ENCODE measurements at regions not wholly inside any gene's neighbourhood (a gene's known extent, or its start where the extent isn't known, plus 50 kb on each side); places are given as distances from the start of the nearest gene placed in this dataset.
"Not testable (repeated sequence)": the region's sequence is repeated elsewhere in the genome, so short reads cannot be mapped to it uniquely, and the experiment has no call there.

DNA sequence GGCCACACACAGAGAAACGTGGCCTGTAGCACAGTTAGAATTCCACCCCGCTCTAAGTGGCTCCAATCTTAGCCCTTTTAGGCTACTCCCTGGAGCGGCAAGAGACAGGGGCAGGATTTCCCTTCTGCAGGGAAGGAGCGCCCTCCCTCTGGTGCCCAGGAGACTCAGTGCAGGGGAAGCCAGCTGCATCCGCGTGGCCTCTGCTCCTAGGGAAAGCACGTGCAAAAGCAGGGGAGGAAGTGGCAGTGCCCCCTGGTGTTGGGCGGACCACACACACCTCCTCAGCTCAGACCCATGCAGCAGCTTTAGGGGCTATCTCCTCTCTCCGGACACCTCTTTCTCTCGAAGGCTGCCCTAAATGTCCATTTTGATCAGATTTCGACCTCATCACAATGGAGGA is 50.0 kb downstream of the SPRING1 start:
- peak; percentile 44 for DNase-seq

DNA sequence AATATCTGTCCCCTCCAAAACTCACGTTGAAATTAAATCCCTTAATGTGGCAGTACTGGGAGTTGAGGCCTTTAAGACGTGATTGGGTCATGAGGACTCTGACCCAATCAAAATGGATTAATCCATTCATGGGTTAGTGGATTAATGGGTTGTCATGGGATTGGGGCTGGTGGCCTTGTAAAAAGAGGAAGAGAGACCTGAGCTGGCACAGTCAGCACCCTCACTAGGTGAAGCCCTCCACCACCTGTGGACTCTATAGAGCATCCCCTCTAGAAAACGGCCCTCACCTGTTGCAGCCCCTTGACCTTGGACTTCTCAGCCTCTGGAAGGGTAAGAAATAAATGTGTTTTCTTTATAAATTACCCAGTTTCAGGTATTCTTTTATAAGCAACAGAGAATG is 53.0 kb downstream of the SPRING1 start:
- no peak for DNase-seq

DNA sequence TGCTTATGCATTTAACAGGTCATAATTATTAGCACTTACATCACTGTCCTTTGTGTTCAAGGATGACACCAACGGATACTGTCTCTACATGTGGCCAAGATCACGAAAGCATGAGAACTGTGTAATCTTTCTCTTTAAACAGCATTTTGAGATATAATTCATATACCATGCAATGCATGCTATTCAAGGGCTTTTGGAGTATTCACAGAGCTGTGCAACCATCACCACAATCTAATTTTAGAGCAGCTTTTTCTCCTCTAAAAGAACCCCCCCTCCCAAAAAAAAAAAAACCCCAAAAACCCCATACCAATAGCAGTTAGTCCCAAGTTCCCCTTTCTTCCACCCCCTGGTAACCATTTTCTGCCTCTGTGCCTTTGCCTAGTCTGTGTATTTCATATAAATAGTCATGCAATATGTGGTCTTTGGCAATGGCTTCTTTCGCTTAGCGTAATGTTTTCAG is 60.6 kb downstream of the SPRING1 start:
- DNase-seq, result no peak

DNA sequence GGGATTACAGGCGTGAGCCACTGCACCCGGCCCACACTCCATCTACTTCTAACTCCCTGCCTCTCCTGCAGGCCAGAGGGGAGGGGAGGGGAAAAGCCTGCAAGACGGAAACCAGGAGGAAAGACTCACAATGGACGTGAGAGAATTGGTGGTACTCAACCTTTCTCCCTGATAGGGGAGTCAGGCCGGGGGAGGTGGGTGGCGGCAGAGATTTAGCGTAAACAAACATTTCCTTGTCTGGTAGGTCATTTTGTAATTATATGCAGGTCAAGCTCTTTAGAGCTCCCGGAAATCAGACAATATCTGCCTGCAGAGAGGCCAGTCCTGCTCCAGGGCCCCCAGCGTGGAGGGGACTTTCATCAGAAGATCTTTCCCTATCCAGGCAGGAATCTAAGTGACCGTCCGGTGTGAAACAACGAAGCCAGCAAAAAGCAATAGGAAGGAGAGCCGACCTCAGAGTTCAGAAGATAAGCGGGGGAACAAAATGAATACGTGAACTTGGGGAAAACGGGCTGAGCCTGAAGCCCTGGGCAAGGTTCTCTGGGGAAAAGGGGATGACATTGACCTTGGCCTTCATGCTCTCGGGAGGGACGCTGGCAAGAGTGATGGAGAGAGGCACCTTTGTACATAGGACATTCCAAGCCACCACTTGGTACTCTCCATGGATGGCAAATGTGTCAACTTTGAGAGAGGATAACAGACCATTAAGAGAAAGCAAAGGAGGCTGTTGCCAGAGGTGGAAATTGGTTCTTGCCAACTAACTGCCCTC is 62.3 kb downstream of the SPRING1 start:
- no peak for DNase-seq

DNA sequence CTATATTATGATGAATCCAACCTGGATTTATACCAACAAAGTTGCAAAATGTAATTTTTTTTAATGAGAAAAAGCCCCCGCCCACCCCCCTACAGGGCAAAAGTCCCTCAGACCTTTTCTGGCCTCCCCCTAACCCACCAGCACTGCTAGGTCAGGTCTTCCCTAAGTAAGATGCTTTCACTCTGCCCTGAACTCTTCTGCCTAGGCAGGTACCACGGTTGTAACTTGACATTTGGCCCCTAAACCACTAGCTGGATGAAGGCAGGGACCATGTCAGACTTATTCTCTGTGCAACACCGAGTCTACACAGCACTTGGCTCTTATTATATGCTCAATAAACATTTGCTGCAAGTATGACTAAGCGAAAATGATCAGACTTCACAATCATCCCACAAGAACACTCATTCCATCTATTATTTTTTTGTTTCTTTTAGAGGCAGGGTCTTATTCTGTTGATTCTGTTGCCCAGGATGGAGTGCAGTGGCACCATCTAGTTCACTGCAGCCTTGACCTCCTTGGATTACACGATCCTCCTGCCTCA is 63.2 kb downstream of the SPRING1 start:
- DNase-seq, result peak; percentile 14

DNA sequence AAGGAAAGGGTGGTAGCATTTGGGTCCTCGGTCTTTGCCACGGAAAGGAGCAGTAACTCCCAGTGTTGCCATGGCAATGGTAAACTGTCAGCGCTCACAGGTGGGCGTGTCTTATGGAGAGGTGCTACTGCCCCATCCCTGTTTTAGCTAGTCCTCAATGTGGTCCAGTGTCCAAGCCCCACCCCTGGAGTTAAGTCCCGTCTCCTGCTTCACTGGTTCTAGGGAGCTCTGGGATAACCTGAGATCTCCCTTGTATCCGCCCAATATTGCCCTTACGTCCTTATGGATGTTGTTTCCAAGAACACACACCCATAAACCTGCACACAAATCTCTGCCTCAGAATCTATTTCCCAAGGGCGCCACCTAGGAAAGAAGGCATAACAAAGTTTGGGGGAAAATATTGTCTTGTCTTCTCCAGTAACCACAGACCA is 64.2 kb downstream of the SPRING1 start:
- peak; percentile 27 for DNase-seq

DNA sequence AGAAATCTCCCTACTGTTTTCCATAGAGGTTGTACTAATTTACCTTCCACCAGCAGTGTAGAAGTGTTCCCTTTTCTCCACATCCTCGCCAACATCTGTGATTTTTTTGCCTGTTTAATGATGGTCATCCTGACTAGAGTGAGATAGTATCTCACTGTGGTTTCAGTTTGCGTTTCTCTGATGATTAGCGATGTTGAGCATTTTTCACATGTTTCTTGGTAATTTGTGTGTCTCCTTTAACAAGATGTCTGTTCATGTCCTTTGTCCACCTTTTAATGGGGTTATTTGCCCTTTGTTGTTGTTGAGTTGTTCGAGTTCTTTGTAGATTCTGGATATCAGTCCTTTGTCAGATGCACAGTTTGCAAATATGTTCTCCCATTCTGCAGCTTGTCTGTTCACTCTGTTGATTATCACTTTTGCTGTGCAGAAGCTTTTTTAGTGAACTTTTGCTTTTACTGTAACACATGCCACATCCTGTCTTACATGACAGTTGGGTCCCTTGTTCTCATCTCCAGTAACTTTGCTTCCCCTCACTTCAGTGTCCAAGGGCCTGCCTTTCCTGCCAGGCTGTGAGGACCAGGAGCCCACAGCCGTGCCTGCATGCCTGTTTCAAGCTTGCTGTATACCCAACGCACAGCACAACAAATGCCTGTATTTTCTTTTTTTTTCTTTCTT is 64.9 kb downstream of the SPRING1 start:
- peak; percentile 80 for DNase-seq

DNA sequence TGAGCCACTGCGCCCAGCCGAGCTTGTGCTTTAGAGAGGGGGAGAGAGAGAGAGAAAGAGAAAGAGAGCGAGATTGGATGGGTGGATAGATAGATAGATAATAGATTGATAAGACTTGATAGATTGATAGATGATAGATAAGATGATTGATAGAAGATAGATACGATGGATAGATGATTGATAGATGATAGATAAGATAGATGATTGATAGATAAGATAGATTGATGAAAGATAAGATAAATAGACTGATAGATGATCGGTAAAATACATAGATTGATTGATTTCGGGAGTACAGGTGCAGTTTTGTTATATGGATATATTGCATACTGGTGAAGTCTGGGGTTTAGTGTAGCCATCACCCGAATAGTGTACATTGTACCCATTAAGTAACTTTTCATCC is 65.9 kb downstream of the SPRING1 start:
- no peak for DNase-seq

DNA sequence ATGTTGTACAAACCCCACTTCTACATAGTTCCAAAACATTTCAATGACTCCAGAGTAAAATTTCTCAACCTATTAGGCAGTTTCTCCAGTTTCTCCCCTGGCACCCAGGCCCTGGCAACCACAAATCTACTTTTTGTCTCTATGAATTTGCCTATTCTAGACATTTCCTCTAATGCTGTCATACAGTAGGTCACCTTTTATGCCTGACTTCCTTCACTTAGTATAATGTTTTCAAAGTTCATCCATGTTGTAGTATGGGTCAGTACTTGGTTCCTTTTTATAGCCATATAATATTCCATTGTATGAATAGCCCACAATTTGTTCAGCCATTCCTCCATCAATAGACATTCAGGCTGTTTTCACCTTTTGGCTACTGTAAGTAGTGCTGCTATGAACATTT is 67.0 kb downstream of the SPRING1 start:
- no peak for DNase-seq

DNA sequence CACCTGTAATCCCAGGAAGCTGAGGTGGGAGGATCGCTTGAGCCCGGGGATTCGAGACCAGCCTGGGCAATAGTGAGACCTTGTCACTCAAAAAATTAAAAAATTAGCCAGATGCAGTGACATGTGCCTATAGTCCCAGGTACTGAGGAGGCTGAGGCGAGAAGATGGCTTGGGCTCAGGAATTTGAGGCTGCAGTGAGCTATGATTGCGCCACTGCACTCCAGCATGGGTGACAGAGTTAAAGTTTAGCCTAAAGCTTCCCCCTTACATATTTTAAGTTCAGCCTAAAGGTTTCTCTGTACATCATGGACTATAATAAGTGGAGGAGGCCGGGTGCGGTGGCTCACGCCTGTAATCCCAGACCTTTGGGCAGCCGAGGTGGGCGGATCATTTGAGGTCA is 70.1 kb downstream of the SPRING1 start:
- DNase-seq, result no peak

DNA sequence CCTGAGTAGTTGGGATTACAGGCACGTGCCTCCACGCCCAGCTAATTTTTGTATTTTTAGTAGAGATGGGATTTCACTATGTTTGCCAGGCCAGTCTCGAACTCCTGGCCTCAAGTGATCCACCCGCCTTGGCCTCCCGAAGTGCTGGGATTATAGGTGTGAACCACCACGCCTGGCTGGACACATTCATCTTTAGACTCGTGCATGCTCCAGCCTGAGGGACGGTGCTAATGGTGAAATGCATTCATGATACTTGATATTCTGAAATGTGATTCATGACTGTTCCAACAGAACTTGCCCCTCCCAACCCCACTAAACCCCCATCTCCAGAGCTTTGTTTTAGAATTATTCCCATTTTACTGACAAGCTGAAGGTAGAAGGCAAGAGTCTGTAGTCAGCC is 71.0 kb downstream of the SPRING1 start:
- not testable (repeated sequence) for DNase-seq

DNA sequence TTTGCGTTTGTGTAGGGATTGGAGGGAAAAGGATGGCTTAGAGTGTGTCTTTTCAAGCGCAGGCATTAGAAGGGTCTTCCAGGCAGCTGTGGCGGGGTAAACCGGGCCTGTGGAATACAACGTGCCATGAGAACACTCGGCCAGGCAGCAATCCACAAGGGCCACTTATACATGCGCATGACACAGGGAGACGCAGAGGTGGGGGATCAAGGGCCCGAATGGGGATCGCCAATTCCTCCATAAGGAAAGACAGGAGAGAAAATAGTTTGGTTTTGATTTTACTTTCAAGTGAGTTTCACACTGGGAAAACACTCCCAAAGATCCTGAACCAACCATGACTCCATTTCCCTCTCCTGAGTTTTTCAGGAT is 71.6 kb downstream of the SPRING1 start:
- DNase-seq, result no peak

DNA sequence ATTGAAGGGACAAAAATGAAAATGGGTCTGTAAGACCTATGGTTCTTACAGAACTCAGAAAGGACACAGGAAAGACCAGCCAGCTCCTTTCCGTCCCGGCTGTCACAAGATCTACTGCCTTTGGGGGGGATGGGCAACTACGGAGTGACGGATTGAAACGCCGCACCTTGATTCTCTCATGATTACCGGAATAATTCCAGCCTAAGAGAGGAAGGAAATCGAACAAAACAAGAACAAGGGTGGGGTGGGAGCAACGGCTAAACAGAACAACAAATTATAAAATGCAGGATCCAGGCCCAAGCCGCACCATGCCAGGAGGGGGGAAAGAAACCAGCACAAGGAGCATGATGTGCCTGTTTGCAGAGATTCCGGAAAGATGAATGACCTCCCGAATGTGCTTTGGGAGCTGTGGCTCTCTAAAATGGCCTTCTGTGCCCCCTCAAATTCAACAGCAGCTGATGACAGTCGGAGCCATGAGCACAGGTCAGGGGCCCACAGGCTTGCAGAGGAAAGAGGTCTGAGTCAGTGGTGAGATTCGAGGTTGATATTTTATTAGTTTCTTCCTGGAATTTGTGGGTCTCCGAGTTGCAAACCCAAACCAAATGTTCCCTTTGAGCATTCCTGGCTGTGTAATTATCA is 72.1 kb downstream of the SPRING1 start:
- DNase-seq, result no peak

DNA sequence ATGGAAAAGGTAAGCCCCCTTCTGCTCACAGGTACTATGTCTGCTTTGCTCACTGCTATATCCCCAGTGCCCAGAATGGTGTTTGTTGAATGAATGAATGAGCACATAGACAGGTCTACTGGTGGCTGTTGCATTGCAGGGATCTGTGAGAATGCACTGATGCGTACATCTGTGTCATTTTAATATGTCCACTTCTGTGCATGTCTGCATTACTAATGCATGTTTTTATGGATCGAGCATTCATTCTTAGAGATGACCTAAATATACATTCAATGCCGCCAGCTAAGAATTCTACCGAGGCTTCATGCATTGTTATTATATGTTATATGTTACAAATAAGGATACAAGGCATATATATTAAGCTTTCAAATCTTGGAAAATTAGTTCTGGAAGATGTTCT is 73.8 kb downstream of the SPRING1 start:
- DNase-seq, result no peak

DNA sequence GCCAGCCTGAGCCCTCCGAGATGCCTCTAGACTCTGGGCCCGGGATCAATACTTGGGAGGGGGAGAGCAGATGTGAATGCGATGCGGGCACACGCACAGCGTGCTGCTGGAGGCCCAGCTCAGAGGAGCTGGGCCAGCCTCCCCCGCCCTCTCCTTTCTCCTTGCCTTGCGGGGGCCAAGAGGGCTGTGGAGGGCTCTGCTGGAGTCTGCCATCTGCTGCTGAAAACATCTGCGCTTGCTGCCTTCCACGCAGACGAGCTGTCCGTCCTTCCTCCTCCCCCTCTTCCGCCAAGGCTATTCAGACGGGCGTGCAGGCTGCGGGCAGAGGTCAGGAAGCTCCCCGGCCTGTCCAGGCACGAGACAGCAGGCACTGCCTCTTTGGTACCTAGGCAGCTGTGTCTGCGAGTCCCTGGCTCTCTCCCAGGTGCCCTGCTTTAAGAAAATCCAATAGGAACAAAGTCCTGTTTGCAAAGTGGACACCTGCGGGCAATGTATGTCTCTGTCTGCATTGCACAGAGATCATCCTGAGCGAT is 75.2 kb downstream of the SPRING1 start:
- no peak for DNase-seq

DNA sequence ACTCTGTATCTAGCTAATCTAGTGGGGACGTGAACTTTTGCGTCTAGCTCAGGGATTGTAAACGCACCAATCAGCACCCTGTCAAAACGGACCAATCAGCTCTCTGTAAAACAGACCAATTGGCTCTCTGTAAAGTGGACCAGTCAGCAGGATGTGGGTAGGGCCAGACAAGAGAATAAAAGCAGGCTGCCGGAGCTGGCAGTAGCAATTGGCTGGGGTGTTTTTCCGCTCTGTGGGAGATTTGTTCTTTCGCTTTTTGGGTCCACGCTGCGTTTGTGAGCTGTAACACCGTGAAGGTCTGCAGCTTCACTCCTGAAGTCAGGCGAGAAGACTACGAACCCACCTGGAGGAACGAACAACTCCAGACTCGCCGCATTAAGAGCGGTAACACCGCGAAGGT is 76.5 kb downstream of the SPRING1 start:
- DNase-seq, result no peak

DNA sequence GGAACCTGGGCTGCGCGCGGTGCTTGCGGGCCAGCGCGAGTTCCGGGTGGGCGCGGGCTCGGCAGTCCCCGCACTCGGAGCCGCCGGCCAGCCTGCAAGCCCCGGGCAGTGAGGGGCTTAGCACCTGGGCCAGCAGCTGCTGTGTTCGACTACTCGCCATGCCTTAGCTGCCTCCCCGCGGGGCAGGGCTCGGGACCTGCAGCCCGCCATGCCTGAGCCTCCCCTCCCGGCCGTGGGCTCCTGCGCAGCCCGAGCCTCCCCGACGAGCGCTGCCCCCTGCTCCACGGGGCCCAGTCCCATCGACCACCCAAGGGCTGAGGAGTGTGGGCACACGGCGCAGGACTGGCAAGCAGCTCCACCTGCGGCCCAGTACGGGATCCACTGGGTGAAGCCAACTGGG is 77.1 kb downstream of the SPRING1 start:
- DNase-seq, result not testable (repeated sequence)

DNA sequence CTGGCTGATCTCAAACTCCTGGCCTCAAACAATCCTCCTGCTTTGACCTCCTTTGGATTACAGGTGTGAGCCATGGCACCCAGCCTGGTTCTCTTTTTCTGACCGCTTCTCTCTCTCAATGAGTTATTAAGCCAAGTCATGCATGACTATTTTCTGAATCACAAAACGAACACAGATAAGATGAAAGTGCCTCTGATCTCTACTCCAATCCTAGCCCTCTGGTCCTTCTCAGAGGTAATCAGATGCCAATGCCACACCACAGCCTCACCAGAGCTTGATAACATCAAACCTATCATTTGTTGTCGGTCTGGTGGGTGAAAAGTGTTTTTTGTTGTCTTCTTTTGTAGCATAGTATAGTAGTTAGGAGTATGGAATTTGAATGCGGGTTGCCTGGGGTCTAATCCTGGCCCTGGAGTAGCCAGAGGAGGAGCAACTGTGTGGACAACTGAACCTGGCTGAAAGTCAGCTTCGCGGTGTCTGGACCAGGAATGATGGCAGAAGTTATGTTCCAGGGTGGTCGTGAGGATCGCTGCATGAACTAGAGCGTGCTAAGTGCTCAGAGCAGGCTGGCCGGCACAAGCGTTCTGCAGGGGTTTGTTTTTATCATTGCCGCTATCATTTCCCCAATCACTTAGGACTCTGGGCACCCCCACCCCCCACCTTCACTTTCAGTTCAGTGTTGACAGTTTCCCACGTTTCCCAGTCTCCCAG is 77.9 kb downstream of the SPRING1 start:
- no peak for DNase-seq

DNA sequence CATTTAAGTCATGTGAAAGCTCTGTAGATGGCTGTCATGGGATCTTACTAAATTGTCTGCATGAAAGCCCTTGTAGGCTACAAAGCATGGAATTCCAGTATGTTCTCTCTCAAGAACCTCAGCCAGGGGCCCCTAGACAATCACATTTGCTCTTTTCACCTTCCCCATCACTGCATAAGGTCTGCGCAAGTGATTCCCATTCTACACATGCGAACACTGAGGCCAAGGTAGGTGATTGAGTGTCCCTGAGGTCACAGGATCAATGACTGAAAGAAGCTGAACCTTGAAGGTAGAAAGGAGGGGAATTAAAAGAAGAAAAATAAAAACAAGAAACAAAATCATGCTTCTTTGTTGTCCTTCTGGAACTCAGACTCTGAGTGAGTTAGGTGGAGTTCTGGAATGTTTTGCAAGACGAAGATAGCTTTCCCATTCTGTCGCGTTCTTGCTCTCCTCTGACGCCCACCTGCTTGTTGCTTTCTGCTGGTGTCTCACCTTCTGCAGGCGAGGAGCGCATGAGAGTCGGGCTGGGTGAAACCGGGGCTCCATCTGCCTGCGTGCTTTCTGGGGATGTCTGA is 79.9 kb downstream of the SPRING1 start:
- no peak for DNase-seq

DNA sequence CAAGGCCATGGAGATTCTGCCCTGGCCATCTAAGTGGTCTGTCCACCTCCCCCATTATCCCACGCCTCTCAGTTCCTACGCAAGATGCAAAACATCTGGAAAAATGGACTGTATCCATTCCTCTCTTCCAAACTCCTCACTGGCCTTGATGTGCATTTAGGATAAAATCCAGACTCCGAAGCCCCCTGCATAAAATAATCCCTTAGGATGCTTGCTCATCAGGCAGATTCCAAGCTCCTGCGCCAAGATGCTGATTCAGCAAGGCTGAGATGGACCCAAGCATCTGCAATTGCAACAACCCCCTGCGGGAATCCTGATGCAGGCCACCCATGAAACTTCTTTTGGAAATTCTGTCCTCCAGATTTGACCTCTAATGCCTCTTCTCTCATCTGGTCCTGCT is 81.6 kb downstream of the SPRING1 start:
- DNase-seq, result no peak

DNA sequence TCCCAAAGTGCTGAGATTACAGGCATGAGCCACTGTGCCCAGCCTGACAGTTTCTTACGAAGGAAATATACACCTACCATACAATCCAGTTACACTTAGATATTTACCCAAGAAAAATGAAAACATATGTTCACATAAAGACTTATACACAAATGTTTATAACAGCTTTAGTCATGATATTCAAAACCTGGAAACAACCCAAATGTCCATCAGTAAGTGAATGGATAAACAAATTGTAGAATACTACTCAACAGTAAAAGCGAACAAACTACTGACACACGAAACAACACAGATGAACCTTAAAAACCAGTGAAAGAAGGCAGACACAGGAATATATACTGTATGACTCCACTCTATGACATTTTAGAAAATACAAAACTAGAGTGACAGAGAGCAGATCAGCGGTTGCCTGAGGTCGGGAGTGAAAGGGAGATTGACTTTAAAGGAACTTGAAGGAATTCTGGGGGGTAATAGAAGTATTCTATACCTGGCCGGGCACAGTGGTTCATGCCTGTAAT is 83.6 kb downstream of the SPRING1 start:
- no peak for DNase-seq

DNA sequence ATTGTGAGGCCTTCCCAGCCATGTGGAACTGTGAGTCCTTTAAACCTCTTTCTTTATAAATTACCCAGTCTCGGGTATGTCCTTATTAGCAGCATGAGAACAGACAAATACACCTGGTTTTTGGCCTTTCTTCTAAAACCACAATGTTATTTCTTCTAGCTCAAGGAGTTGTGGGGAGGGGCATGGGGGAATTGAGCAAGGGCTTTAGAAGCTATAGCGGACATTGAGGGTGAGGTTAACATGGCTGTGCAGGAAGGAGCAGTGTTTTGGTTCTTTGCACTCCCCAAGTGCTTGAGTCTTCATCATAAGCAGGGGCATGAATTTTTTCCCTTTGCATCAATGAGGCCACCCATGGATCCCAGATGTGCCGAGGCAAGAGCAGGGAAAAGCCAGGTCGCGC is 86.8 kb downstream of the SPRING1 start:
- DNase-seq, result no peak
